ENCODE measurements at regions not wholly inside any gene's neighbourhood (a gene's known extent, or its start where the extent isn't known, plus 50 kb on each side); places are given as distances from the start of the nearest gene placed in this dataset.

GRCh38 chr18:56003009-56003719, 415.2 kb upstream of the TCF4 start:
- DNase-seq (no peak), ATAC-seq (no peak)
- Mint-ChIP-seq H3K36me3 (ENCODE audit: low read depth) (no peaks in the 10 kb centered on the region), H3K4me1 (no peaks in the 10 kb centered on the region), H3K27ac (no peak overlapping the region), H3K27me3 (no peaks in the 10 kb centered on the region), H3K9me3 (ENCODE audit: low read depth) (no peaks in the 10 kb centered on the region), H3K4me3 (no peak overlapping the region)
- intact Hi-C loops (cut with DNase I, micrococcal nuclease): no loop called here
- CTCF ChIA-PET: no interaction called here
- POLR2A ChIA-PET: no interaction called here

- Mint-ChIP-seq H3K4me3 (no peak overlapping the region), H3K27me3 (no peaks in the 10 kb centered on the region), H3K4me1 (peaks cover 4% of the 10 kb centered on the region), H3K27ac (no peak overlapping the region), H3K9me3 (ENCODE audit: low read depth) (no peaks in the 10 kb centered on the region), H3K36me3 (ENCODE audit: low read depth) (no peaks in the 10 kb centered on the region)
- ChIA-PET POLR2A (no interaction called here), CTCF (no interaction called here)
- no peak for DNase-seq
- intact Hi-C loops (cut with DNase I, micrococcal nuclease): no loop called here
- no peak for ATAC-seq
These were observed 413.6 kb upstream of the TCF4 start for GRCh38 chr18:56001576-56001975.

GRCh38 chr18:56000041-56000440, 412.0 kb upstream of the TCF4 start:
- no peak for DNase-seq

GRCh38 chr18:55999641-56000040, 411.6 kb upstream of the TCF4 start:
- no peak for DNase-seq
- no peak overlapping the region for H3K27ac Mint-ChIP-seq
- intact Hi-C loops (cut with DNase I, micrococcal nuclease): loop anchor here in 1 of 2 experiments (2.0 kb wide), 1 partner anchor 19 kb away; no protein-coding TSS in a partner anchor
- POLR2A ChIA-PET: no interaction called here
- CTCF ChIA-PET: interaction anchor here (1.4 kb wide), 1 partner anchor 584 kb away, joined by 3 read pairs; no protein-coding TSS in a partner anchor
- H3K4me3 Mint-ChIP-seq: no peak overlapping the region
- no peaks in the 10 kb centered on the region for H3K36me3 Mint-ChIP-seq (ENCODE audit: low read depth)
- peaks cover 4% of the 10 kb centered on the region for H3K4me1 Mint-ChIP-seq
- H3K27me3 Mint-ChIP-seq: peaks cover 3% of the 10 kb centered on the region
- no peaks in the 10 kb centered on the region for H3K9me3 Mint-ChIP-seq (ENCODE audit: low read depth)
- ATAC-seq: no peak

More at GRCh38 chr18:56000041-56000440, 412.0 kb upstream of the TCF4 start:
- ChIA-PET CTCF (interaction anchor here (1.4 kb wide), 1 partner anchor 584 kb away, joined by 3 read pairs; no protein-coding TSS in a partner anchor), POLR2A (no interaction called here)
- no peak overlapping the region for H3K4me3 Mint-ChIP-seq
- intact Hi-C loops (cut with DNase I, micrococcal nuclease): no loop called here
- H3K36me3 Mint-ChIP-seq (ENCODE audit: low read depth): no peaks in the 10 kb centered on the region
- ATAC-seq: no peak
- no peaks in the 10 kb centered on the region for H3K9me3 Mint-ChIP-seq (ENCODE audit: low read depth)
- peaks cover 4% of the 10 kb centered on the region for H3K4me1 Mint-ChIP-seq
- H3K27ac Mint-ChIP-seq: no peak overlapping the region
- H3K27me3 Mint-ChIP-seq: peaks cover 3% of the 10 kb centered on the region

- Mint-ChIP-seq H3K36me3 (ENCODE audit: low read depth) (no peaks in the 10 kb centered on the region), H3K27me3 (peaks cover 3% of the 10 kb centered on the region), H3K9me3 (ENCODE audit: low read depth) (no peaks in the 10 kb centered on the region), H3K4me3 (no peak overlapping the region), H3K4me1 (peaks cover 4% of the 10 kb centered on the region), H3K27ac (no peak overlapping the region)
- CTCF ChIA-PET: interaction anchor here (0.6 to 1.4 kb wide), 2 partner anchors 248 to 583 kb away, joined by 3 read pairs; no protein-coding TSS in a partner anchor
- intact Hi-C loops (cut with DNase I, micrococcal nuclease): loop anchor here in 1 of 2 experiments (2.0 kb wide), 1 partner anchor 20 kb away; no protein-coding TSS in a partner anchor
- ATAC-seq (no peak), DNase-seq (no peak)
- POLR2A ChIA-PET: no interaction called here
These were observed 410.9 kb upstream of the TCF4 start for GRCh38 chr18:55998801-55999385.

GRCh38 chr18:55998071-55998522, 410.1 kb upstream of the TCF4 start:
- ATAC-seq: no peak
- Mint-ChIP-seq H3K9me3 (ENCODE audit: low read depth) (no peaks in the 10 kb centered on the region), H3K27ac (no peak overlapping the region), H3K36me3 (ENCODE audit: low read depth) (no peaks in the 10 kb centered on the region), H3K4me3 (no peak overlapping the region), H3K27me3 (peaks cover 3% of the 10 kb centered on the region), H3K4me1 (peaks cover 4% of the 10 kb centered on the region)
- intact Hi-C loops (cut with DNase I, micrococcal nuclease): loop anchor here in 1 of 2 experiments (2.0 kb wide), 1 partner anchor 21 kb away; no protein-coding TSS in a partner anchor
- no peak for DNase-seq
- ChIA-PET CTCF (interaction anchor here (0.6 kb wide), 1 partner anchor 249 kb away, joined by 3 read pairs; no protein-coding TSS in a partner anchor), POLR2A (no interaction called here)

- H3K9me3 Mint-ChIP-seq (ENCODE audit: low read depth): no peaks in the 10 kb centered on the region
- peaks cover 4% of the 10 kb centered on the region for H3K4me1 Mint-ChIP-seq
- H3K27ac Mint-ChIP-seq: no peak overlapping the region
- POLR2A ChIA-PET: no interaction called here
- H3K4me3 Mint-ChIP-seq: no peak overlapping the region
- H3K27me3 Mint-ChIP-seq: peaks cover 3% of the 10 kb centered on the region
- CTCF ChIA-PET: no interaction called here
- no peaks in the 10 kb centered on the region for H3K36me3 Mint-ChIP-seq (ENCODE audit: low read depth)
- ATAC-seq (no peak), DNase-seq (no peak)
- intact Hi-C loops (cut with DNase I, micrococcal nuclease): no loop called here
These were observed 409.2 kb upstream of the TCF4 start for GRCh38 chr18:55997151-55997561.

- no peaks in the 10 kb centered on the region for H3K9me3 Mint-ChIP-seq (ENCODE audit: low read depth)
- peaks cover 4% of the 10 kb centered on the region for H3K4me1 Mint-ChIP-seq
- ChIA-PET CTCF (interaction anchor here (0.7 kb wide), 1 partner anchor 1058 kb away, joined by 3 read pairs; no protein-coding TSS in a partner anchor), POLR2A (no interaction called here)
- no peak overlapping the region for H3K4me3 Mint-ChIP-seq
- no peak for DNase-seq
- no peak overlapping the region for H3K27ac Mint-ChIP-seq
- peaks cover 3% of the 10 kb centered on the region for H3K27me3 Mint-ChIP-seq
- intact Hi-C loops (cut with DNase I, micrococcal nuclease): no loop called here
- no peaks in the 10 kb centered on the region for H3K36me3 Mint-ChIP-seq (ENCODE audit: low read depth)
- no peak for ATAC-seq
These were observed 408.7 kb upstream of the TCF4 start for GRCh38 chr18:55996717-55997116.

- intact Hi-C loops (cut with DNase I, micrococcal nuclease): no loop called here
- CTCF ChIA-PET: no interaction called here
- H3K4me3 Mint-ChIP-seq: no peak overlapping the region
- H3K27ac Mint-ChIP-seq: no peak overlapping the region
- H3K36me3 Mint-ChIP-seq (ENCODE audit: low read depth): no peaks in the 10 kb centered on the region
- no peak for ATAC-seq
- H3K9me3 Mint-ChIP-seq (ENCODE audit: low read depth): peaks cover 5% of the 10 kb centered on the region
- no peaks in the 10 kb centered on the region for H3K4me1 Mint-ChIP-seq
- POLR2A ChIA-PET: no interaction called here
- no peak for DNase-seq
- no peaks in the 10 kb centered on the region for H3K27me3 Mint-ChIP-seq
These were observed 402.2 kb upstream of the TCF4 start for GRCh38 chr18:55990186-55990585.

GRCh38 chr18:55988537-55988936, 400.5 kb upstream of the TCF4 start:
- DNase-seq (no peak), ATAC-seq (no peak)
- Mint-ChIP-seq H3K4me3 (no peak overlapping the region), H3K9me3 (ENCODE audit: low read depth) (peaks cover 9% of the 10 kb centered on the region), H3K27ac (no peak overlapping the region), H3K36me3 (ENCODE audit: low read depth) (no peaks in the 10 kb centered on the region), H3K4me1 (no peaks in the 10 kb centered on the region), H3K27me3 (no peaks in the 10 kb centered on the region)
- ChIA-PET CTCF (no interaction called here), POLR2A (no interaction called here)
- intact Hi-C loops (cut with DNase I, micrococcal nuclease): no loop called here

GRCh38 chr18:55983433-55983832, 395.4 kb upstream of the TCF4 start:
- H3K27me3 Mint-ChIP-seq: no peaks in the 10 kb centered on the region
- DNase-seq: no peak
- ATAC-seq: no peak
- no peak overlapping the region for H3K27ac Mint-ChIP-seq
- ChIA-PET CTCF (no interaction called here), POLR2A (no interaction called here)
- peaks cover 9% of the 10 kb centered on the region for H3K9me3 Mint-ChIP-seq (ENCODE audit: low read depth)
- no peak overlapping the region for H3K4me3 Mint-ChIP-seq
- no peaks in the 10 kb centered on the region for H3K4me1 Mint-ChIP-seq
- intact Hi-C loops (cut with DNase I, micrococcal nuclease): no loop called here
- H3K36me3 Mint-ChIP-seq (ENCODE audit: low read depth): no peaks in the 10 kb centered on the region

- CTCF ChIA-PET: interaction anchor here (1.2 kb wide), 1 partner anchor 12 kb away, joined by 3 read pairs; no protein-coding TSS in a partner anchor
These were observed 395.0 kb upstream of the TCF4 start for GRCh38 chr18:55982992-55983391.

More at GRCh38 chr18:55982992-55983391, 395.0 kb upstream of the TCF4 start:
- no peak overlapping the region for H3K4me3 Mint-ChIP-seq
- no peaks in the 10 kb centered on the region for H3K36me3 Mint-ChIP-seq (ENCODE audit: low read depth)
- no peak for DNase-seq
- POLR2A ChIA-PET: no interaction called here
- ATAC-seq: no peak
- H3K4me1 Mint-ChIP-seq: no peaks in the 10 kb centered on the region
- H3K27ac Mint-ChIP-seq: no peak overlapping the region
- peaks cover 7% of the 10 kb centered on the region for H3K9me3 Mint-ChIP-seq (ENCODE audit: low read depth)
- intact Hi-C loops (cut with DNase I, micrococcal nuclease): no loop called here
- H3K27me3 Mint-ChIP-seq: no peaks in the 10 kb centered on the region

Measured in activated CD4-positive, alpha-beta T cell treated with anti-CD3 and anti-CD28 coated beads for 36 hours (primary cell).